ENCODE measurements at regions not wholly inside any gene's neighbourhood (a gene's known extent, or its start where the extent isn't known, plus 50 kb on each side); places are given as distances from the start of the nearest gene placed in this dataset.

DNA sequence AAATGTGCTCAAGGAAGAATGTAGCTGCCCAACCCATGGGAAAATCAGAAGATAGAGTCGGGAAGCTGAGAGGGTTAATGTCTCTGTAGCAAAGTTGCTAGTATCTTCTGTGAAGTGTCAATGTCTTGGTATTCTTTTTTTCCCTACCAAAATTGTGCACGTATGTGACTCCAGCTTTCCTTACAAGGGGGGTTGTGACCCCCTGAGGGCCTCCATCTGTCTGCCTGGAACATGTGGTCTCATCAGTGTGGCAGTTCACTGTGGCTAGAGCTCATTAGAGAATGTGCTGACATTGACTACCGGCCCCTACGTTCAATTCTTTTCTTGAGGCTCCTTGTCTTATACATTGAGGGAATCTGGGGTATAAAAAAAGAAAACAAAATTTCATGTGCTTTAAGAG is 725.2 kb upstream of the CELF2 start:
- Histone ChIP-seq H3K4me3 (no peak overlapping the region), H3K27ac (no peak overlapping the region), H3K4me1 (no peaks in the 10 kb centered on the region), H3K27me3 (no peaks in the 10 kb centered on the region), H3K9me3 (no peaks in the 10 kb centered on the region), H3K36me3 (no peaks in the 10 kb centered on the region)
- DNase-seq, result no peak
- intact Hi-C loops (cut with DNase I), result no loop called here
- no peak for ATAC-seq
- TF ChIP-seq, protein P1, sequence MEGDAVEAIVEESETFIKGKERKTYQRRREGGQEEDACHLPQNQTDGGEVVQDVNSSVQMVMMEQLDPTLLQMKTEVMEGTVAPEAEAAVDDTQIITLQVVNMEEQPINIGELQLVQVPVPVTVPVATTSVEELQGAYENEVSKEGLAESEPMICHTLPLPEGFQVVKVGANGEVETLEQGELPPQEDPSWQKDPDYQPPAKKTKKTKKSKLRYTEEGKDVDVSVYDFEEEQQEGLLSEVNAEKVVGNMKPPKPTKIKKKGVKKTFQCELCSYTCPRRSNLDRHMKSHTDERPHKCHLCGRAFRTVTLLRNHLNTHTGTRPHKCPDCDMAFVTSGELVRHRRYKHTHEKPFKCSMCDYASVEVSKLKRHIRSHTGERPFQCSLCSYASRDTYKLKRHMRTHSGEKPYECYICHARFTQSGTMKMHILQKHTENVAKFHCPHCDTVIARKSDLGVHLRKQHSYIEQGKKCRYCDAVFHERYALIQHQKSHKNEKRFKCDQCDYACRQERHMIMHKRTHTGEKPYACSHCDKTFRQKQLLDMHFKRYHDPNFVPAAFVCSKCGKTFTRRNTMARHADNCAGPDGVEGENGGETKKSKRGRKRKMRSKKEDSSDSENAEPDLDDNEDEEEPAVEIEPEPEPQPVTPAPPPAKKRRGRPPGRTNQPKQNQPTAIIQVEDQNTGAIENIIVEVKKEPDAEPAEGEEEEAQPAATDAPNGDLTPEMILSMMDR (IDR thresholded peaks at IDR 0.05), result no peak
- no peak for FAIRE-seq
- WGBS, 2 donors, result 54 to 63% methylated on average over 4 of the region's 4 CpGs

DNA sequence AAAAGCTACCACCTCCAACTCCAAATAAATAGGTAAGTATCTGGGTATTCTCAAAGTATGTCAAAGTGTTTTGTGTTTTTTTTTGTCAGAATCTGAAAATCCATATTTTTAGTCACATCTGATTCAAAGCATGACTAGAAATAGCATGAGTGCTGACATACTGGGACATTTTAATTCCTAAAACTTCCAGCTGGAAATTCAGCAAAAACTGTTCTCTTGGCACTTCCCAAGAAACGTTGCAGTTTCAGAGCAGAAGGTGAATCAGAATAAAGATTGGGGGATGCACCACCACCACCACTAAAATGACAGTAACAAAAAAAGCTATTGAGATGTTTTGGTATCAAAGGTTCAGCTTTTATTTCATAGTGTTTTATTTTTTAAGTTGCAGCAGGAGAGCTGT is 724.6 kb upstream of the CELF2 start:
- WGBS, 2 donors, result 8 to 13% methylated on average over 1 of the region's 1 CpG

DNA sequence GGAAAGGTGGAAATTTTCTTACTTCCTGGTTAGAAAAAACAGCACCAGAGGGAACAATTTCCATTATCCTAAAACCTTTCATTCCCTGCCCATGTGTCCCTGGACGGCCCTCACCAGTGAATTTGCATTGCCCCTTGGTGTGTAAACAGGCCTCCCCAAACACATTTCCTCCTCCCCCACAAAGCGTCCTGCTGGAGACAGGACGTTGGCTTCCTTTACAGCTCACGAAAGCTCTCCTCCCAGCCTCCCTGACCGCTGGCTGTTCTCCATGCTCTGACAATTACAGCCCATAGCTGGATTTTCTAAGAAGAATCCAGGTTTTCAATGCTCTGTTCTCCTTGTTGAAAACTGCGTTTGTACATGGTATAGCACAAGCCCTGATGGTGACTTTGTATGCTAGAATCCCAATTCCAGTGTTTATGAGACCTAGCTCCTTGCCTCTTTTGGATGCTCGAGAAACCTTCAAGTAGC is 724.2 kb upstream of the CELF2 start:
- ATAC-seq, result no peak
- no peak overlapping the region for H3K4me3 ChIP-seq
- H3K9me3 ChIP-seq, result no peaks in the 10 kb centered on the region
- TF ChIP-seq, protein P1 (IDR thresholded peaks at IDR 0.05), result no peak
- FAIRE-seq, result no peak
- intact Hi-C loops (cut with DNase I), result no loop called here
- no peaks in the 10 kb centered on the region for H3K36me3 ChIP-seq
- H3K27me3 ChIP-seq, result no peaks in the 10 kb centered on the region
- no peak overlapping the region for H3K27ac ChIP-seq
- DNase-seq, result no peak
- H3K4me1 ChIP-seq, result no peaks in the 10 kb centered on the region
- WGBS, 2 donors, result 12 to 14% methylated on average over 7 of the region's 7 CpGs

More for the DNA sequence above, 724.6 kb upstream of the CELF2 start:
- no peaks in the 10 kb centered on the region for H3K4me1 ChIP-seq
- ATAC-seq, result no peak
- H3K4me3 ChIP-seq, result no peak overlapping the region
- H3K9me3 ChIP-seq, result no peaks in the 10 kb centered on the region
- no peaks in the 10 kb centered on the region for H3K36me3 ChIP-seq
- FAIRE-seq, result no peak
- DNase-seq, result no peak
- H3K27ac ChIP-seq, result no peak overlapping the region
- intact Hi-C loops (cut with DNase I), result no loop called here
- TF ChIP-seq, protein P1 (IDR thresholded peaks at IDR 0.05), result no peak
- no peaks in the 10 kb centered on the region for H3K27me3 ChIP-seq

DNA sequence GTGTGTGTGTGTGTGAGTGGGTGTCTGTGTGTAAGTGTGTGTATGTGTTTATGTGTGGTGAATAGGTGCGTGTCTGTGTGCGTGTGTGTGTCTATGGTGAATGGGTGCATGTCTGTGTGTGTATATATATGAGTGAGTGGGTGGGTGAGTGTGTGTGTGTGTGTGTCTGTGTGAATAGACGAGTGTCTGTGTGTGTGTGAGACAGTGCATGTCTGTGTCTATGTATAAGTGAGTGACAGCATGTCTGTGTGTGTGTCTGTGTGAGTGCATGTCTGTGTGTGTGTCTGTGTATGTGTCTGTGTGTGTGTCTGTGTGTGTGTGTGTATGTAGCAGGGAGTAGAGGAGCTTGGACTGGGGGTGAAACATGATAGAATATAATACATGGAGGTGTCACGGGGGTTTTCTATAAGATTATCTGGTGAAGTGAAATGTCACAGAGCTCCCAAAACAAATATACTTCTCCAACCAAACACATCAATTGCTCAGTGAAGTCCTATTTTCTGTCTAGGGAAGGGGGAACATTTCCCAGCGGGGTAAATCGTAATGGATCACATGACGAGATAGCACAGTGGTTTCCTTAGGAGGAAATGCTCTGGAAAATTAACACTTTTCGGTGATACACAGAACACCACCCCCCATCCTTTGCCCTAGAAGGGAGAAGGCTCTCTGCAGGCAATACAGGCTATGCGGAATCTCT is 723.3 kb upstream of the CELF2 start:
- H3K27me3 ChIP-seq, result no peaks in the 10 kb centered on the region
- ATAC-seq (no peak), DNase-seq (no peak), FAIRE-seq (no peak)
- intact Hi-C loops (cut with DNase I), result no loop called here
- no peaks in the 10 kb centered on the region for H3K36me3 ChIP-seq
- TF ChIP-seq, protein P1 (IDR thresholded peaks at IDR 0.05), result no peak
- H3K27ac ChIP-seq, result no peak overlapping the region
- WGBS, 2 donors, result 58 to 62% methylated on average over 9 of the region's 9 CpGs
- no peaks in the 10 kb centered on the region for H3K9me3 ChIP-seq
- H3K4me1 ChIP-seq, result no peaks in the 10 kb centered on the region
- H3K4me3 ChIP-seq, result no peak overlapping the region

DNA sequence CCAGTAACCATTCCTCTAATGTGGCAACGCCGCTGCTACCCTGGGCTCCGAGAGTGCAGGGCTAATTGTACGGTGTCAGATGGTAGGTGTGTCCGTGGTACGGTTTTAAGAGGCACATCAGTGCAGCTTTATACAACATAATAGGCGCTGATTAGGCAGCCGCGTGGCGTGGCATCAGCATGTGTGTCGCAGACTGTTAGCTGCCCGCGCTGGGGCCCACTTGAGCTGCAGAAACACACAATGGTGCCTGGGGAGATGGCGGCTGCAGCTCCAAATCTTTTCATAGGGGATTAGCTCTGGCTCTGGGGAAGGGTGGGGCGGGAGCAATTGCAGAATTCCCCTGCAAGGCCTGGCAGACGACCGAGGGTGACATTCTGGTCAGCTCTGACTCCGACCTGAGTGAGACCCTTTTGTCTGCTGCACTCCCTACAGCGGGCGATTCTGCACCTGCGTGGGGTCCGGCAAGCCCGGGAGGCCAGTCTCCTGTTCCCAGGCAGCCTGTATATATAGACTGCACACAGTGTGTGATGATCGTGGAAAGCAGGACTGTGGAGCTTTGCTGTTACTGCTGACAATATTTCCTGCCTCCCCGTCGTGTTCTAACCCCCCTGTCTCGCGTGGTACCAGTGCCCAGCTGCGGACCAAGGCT is 722.7 kb upstream of the CELF2 start:
- Histone ChIP-seq H3K36me3 (no peaks in the 10 kb centered on the region), H3K27ac (no peak overlapping the region), H3K9me3 (no peaks in the 10 kb centered on the region), H3K27me3 (no peaks in the 10 kb centered on the region), H3K4me1 (no peaks in the 10 kb centered on the region), H3K4me3 (no peak overlapping the region)
- FAIRE-seq (no peak), DNase-seq (peak in 1 of 6 donors; percentile 35), ATAC-seq (no peak)
- TF ChIP-seq, protein P1 (IDR thresholded peaks at IDR 0.05), result no peak
- intact Hi-C loops (cut with DNase I), result no loop called here
- 67 to 69% methylated on average over 29 of the region's 29 CpGs for WGBS, 2 donors
